Retinal pigment epithelial cell (primary cell): ENCODE measurements at regions not wholly inside any gene's neighbourhood (a gene's known extent, or its start where the extent isn't known, plus 50 kb on each side); places are given as distances from the start of the nearest gene placed in this dataset.
"Not testable (repeated sequence)": the region's sequence is repeated elsewhere in the genome, so short reads cannot be mapped to it uniquely, and the experiment has no call there.

Experiments
- DNase-seq: peaks from one replicate; pipeline ENCODE4 v3.0.0-alpha.2; 2010; ENCODE audit warnings: low read depth
- H3K4me3 ChIP-seq: 2 replicates; pipeline ENCODE4 v1.5.1; 2011; ENCODE audit warnings: mild to moderate bottlenecking, low read length, control low read depth, moderate library complexity
- CTCF ChIP-seq: conservative IDR thresholded peaks from 2 replicates; pipeline ENCODE4 v1.5.1; 2011; ENCODE audit warnings: low read depth, low read length, control low read depth, inconsistent platforms

GRCh38 chr6:137933696-137934095, 66.6 kb downstream of the TNFAIP3 start:
- DNase-seq = peak; percentile 39
- no peak for TF ChIP-seq CTCF
- H3K4me3 ChIP-seq = no peak overlapping the region

- no peak for DNase-seq
- H3K4me3 ChIP-seq = no peak overlapping the region
- TF ChIP-seq CTCF = no peak
These were observed 69.7 kb downstream of the TNFAIP3 start for GRCh38 chr6:137936798-137937197.

- DNase-seq = no peak
- TF ChIP-seq CTCF = no peak
- no peak overlapping the region for H3K4me3 ChIP-seq
These were observed 70.8 kb downstream of the TNFAIP3 start for GRCh38 chr6:137937834-137938233.

GRCh38 chr6:137938770-137939379, 71.8 kb downstream of the TNFAIP3 start:
- DNase-seq = no peak
- TF ChIP-seq CTCF = no peak
- H3K4me3 ChIP-seq = no peak overlapping the region

- DNase-seq = no peak
- no peak for TF ChIP-seq CTCF
- H3K4me3 ChIP-seq = no peak overlapping the region
These were observed 74.9 kb downstream of the TNFAIP3 start for GRCh38 chr6:137941995-137942394.

- H3K4me3 ChIP-seq = no peak overlapping the region
- no peak for TF ChIP-seq CTCF
- DNase-seq = no peak
These were observed 75.7 kb downstream of the TNFAIP3 start for GRCh38 chr6:137942736-137943135.

GRCh38 chr6:137944381-137944780, 77.3 kb downstream of the TNFAIP3 start:
- DNase-seq, H3K4me3 ChIP-seq: not testable (repeated sequence)
